A204.1 (cell line): ENCODE measurements at regions not wholly inside any gene's neighbourhood (a gene's known extent, or its start where the extent isn't known, plus 50 kb on each side); places are given as distances from the start of the nearest gene placed in this dataset.
"Not testable (repeated sequence)": the region's sequence is repeated elsewhere in the genome, so short reads cannot be mapped to it uniquely, and the experiment has no call there.

ENCODE experiments used
- FAIRE-seq: peaks from 2 replicates; lab custom pipeline; 2012; peaks lifted over from hg19 to GRCh38; lab: Jason Lieb, UNC

DNA sequence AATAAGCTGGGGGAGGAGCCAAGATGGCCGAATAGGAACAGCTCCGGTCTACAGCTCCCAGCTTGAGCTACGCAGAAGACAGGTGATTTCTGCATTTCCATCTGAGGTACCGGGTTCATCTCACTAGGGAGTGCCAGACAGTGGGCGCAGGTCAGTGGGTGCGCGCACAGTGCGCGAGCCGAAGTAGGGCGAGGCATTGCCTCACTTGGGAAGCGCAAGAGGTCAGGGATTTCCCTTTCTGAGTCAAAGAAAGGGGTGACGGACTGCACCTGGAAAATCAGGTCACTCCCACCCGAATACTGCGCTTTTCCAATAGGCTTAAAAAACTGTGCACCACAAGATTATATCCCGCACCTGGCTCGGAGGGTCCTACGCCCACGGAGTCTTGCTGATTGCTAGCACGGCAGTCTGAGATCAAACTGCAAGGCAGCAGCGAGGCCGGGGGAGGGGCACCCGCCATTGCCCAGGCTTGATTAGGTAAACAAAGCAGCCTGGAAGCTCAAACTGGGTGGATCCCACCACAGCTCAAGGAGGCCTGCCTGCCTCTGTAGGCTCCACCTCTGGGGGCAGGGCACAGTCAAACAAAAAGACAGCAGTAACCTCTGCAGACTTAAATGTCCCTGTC, 606.4 kb downstream of the TMA16 start:
- not testable (repeated sequence) for FAIRE-seq

DNA sequence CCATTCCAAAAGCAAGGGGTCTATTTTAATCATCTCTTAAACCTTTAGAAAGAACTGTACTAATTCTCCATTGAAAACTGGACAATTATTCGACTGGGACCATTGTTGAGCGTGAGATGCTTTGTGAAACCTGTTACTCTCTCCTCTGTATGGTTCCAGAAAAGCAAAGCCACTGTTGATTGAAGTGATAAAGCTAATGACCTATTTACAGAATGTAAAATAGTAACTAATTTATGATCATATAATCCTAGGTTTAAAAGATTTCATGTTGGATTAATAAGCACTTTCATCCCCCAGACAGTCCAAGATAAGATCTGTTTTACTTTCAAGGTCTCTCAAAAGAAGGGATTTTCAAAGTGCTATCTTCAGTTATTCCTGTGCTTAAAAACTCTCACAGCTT, 614.5 kb downstream of the TMA16 start:
- no peak for FAIRE-seq

DNA sequence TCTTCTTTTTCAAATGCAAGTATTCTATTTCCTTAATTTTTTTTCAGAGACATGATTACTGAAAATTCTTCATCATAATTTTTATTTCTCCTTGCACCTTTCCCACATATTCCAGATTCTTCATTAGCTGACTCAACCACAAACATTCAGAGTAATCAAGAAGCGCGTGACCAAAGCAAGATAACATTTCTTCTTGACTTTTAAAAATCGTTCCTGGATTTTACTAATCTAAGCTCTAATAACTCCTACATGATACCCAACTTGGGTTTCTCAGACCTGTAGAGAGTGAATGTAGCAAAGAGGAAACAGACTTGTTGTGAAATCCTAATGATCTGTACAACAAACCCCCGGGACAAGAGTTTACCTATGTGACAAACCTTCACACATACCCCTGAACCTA, 615.0 kb downstream of the TMA16 start:
- FAIRE-seq: no peak

DNA sequence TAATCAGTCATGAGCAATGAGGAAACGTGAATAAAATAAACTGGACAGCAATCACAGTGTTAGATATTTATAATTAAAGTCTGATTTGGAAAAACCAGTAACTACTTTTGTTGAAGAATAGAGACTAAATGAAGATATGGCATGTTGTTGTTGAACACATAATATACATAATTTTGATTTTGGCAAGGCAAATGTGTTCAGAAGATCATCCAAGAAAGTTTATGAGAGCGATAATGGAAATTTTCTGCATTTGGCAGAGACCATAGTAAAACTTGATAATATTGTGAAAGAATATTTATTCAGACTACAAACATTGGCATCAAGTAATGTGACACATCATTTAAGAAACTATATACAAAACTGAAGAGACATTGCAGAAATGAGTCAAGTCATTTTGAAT, 620.7 kb downstream of the TMA16 start:
- no peak for FAIRE-seq

DNA sequence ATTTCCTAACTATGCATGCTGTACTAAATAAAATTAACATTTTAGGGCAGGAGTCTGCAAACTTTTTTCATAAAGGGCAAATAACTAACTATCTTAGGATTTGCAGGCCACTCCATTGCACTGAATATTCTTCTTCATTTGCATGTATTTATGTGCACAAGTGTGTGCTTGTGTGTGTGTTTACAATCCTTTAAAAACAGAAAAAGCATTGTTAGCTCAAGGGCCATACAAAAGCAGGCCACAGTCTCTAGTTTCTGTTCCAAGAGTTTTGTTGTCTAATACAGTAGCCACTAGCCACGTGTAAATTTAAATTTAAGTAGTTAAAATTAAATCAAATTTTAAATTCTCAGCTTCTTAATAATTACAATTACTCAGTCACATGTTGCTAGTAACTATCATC, 621.8 kb downstream of the TMA16 start:
- no peak for FAIRE-seq

DNA sequence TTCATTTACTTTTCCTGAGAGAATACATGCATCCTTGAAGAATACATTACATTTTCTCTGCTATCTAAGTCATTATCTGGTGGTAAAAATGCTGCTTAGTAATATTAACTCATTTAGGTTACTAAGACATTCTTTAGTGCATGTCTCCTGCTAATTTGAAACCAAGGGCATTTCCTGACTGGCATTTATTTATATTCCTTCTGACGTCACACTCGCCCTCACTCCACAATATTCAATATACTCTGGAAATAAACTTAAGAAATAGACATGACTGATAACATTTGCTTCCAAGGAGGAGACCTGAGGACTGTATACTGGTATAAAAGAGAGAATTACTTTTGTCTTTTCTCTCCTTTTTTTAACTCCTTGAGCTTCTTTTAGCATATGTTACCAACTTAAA, 619.5 kb upstream of the SMIM31 start:
- FAIRE-seq: no peak

DNA sequence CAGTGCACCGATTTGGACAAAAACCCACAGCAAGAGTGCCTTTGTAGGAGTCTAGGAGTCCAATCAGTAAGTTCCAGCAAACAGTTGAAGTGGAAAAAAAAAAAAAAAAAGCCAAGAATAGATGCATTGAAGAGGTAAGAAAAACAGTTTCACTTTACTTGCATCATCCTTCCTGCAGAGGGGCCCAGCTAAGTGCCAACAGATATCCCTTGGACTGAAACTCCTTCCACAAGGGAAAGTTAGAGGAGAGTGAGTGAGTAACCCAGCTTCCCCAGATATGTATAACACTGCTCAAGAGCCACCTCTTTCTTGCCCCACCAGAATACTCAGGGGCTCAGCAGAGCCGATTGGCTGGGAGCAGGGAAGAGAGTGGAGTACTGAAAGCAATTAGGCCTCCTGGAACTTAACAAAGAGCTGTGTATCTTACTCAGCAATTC, 617.7 kb upstream of the SMIM31 start:
- FAIRE-seq: no peak

DNA sequence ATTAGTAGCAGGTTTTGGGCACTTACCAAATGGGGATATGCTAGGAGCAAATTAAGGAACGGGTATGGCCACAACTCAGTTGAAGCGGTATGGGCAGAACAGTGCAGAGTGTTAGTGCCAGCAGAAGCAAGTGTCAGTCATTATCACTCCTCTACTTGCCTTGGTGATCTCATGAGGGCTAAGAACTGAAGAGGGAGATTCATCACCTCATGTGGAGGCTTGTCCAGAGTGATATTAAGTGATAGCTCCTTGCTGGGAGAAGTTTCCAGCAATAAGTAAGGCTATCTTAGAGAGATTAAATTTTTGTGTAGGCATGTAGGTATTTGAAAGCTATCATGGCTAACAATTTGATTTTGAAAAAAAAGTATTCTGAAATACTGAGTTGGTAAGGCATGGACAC, 615.4 kb upstream of the SMIM31 start:
- no peak for FAIRE-seq

DNA sequence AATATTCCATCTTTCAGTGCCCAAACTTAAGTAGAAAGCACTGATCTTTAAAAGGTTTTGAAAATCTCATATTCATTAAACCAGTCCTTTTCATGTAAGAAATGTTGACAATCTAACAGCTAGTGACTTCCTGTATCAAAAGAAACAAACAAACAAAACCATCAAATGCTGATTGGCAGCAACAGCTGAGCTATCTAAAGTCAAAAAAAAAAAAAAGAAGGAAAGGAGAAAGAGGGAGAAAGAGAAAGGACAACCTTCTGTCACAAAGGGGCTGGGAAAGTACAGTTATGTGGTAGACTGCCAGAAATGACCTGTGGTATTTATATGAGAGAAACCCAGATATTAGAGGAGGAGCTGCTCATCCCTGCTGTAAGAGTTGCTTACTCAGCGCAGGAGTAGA, 614.6 kb upstream of the SMIM31 start:
- FAIRE-seq: no peak

DNA sequence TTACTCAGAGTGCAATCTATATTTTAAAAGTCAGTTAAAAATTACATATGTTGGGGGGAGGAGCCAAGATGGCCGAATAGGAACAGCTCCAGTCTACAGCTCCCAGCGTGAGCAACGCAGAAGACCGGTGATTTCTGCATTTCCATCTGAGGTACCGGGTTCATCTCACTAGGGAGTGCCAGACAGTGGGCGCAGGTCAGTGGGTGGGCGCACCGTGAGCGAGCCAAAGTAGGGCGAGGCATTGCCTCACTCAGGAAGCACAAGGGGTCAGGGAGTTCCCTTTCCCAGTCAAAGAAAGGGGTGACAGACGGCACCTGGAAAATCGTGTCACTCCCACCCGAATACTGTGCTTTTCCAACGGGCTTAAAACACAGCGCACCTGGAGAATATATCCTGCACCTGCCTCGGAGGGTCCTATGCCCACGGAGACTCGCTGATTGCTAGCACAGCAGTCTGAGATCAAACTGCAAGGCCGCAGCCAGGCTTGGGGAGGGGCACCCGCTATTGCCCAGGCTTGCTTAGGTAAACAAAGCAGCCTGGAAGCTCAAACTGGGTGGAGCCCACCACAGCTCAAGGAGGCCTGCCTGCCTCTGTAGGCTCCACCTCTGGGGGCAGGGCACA, 612.1 kb upstream of the SMIM31 start:
- FAIRE-seq: not testable (repeated sequence)

DNA sequence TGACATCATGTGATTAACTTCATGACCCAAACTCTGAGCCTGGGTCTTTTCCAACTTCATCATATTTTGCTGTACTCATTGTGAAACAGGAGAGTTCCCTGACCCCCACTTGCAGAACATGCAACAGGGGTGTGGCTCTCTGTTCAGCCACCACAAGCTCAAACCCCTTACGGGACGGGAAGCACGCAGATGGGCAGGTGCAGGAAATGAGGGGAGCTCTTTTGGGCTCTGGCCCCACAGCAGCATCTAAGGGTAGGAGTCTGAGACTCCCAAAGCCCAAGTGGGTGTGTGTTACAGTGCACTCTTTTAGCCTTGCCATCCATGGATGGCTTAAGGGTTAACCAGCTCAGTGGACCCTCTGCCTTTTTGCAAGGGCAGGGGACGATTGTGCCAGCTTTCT, 599.5 kb upstream of the SMIM31 start:
- FAIRE-seq: no peak

DNA sequence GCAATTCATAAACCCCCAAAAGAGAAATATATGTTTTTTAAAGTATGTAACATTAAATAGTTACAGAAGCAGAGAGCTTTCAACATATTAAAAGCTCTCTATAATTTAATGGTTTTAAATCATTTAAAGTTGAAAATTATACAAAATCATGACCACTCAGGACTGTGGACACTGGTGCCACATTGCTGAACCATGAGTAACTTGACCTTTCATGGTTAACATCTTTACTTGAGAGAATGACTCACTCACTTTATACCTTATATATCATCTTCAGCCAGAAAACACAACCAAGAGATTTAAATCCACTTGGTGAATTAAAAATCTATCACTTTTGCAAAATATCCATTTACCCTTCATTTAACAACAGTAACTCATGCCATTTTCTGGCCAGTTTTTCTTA, 584.3 kb upstream of the SMIM31 start:
- no peak for FAIRE-seq

DNA sequence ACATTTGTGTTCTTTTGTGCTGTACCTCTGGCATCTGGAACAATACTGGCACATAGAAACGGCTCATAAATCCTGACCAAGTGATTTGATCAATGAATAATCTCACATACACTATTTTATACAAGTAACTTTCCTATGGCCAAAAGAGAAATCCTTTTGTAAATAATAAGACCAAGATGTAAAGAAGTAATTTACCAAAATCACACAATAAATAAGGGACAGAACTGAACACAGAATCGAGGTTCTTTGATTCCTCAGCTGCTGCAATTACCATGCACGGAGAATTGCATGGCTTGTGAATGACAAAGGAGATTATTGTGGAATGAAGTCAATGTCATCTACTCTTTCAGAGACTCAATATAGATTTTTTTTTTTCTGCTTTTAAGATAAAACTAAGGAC, 576.8 kb upstream of the SMIM31 start:
- no peak for FAIRE-seq

DNA sequence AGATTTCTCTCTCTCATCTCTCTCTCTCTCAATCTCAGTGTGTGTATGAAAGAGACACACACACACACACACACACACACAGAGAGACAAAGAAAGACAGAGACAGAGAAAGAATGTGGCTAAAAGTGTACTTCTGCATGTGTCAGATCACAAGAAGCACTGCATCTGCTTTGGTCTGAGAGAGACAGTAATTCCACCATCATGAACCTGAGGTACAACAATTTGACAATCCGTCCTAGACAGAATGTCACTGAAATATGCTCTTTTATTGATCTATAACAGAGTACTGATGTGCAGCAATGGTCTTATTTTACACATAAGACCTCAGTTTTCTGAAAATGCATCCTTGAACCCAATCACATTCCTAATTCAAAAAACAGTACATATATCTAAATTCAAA, 576.2 kb upstream of the SMIM31 start:
- FAIRE-seq: no peak

DNA sequence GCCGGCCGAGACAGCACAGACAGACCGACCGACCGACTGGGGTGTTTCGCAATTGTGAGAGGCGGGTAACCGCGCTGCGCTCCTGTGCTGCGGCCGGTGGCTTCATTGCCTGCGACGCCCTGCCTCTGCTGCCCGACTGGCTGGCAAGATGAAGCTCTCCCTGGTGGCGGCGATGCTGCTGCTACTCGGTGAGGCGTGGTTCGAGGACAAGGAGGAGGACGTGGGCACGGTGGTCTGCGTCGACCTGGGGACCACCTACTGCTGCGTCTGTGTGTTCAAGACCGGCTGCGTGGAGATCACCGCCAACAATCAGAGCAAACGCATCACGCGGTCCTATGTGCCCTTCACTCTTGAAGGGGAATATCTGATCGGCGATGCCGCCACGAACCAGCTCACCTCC, 565.7 kb upstream of the SMIM31 start:
- FAIRE-seq: no peak

DNA sequence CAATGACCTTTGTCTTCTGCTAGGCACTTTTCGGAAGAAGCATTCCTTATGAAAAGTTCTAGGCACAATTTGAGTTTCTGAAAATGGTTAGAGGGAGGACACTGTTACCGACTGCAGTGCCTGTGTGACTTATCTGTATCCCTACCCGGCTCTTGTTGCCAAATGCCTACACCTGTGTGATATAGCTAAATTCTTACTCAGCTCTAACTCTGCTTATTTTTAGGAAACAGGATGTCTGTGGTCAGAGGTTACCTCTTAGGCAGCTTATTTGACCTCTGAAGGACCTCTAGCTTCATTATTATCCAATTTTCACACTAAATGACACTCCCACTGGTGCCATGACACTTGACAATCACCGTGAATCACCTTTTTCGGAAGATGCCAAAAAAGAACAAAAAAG, 561.1 kb upstream of the SMIM31 start:
- FAIRE-seq: no peak

DNA sequence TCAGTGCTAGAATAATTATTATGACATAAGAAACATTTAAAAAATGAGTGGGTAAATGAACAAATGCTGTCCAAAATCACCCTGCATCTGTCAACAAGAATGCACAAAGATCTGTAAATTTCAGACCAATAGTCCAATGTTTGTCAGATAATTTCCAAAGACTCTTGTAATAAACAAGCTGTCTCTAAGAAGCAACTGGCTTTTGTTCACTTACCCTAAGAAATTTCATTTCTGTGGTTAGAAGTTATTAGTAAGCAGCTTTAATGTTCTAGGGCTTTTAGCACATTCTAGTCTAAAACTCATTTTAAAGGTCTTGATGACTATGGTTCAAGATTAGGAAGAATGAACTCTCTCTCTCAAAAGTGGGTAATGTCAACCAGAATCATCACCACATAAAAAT, 560.3 kb upstream of the SMIM31 start:
- no peak for FAIRE-seq

DNA sequence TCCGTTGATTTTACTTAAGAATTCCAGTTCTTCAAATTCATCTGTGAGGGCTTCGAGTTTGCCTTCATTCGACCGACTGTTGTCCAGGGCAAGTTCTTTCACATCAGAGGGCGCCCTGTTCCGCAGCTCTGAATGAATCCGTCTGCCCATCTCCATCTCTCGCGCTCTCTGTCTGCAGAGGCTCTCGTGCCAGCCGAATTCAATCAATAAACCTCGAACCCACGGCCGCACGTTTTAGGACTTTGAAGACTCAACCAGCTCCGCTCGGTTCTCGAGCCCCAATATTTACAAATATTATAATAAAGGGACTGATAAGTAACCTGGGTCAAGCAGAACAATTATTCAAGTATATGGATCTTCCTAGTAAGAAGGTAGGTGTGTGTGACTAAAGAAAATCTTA, 556.4 kb upstream of the SMIM31 start:
- no peak for FAIRE-seq

DNA sequence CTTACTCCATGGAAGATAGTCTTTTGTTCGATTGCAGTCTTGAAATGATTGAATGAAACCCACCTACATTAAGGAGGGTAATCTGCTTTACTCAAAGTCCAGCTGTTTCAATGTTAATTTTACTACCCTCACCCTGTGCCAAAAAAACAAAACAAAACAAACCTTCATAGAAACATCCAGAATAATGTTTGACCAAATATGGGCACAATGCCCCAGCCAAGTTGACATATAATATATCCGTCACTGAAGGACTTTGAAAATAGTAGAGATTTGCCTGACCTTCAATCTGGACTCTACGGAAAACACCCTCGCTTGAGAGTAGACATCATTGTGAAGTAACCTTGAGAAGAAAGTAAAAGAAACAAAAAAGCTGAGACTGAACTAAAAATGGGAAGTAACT, 550.5 kb upstream of the SMIM31 start:
- no peak for FAIRE-seq

DNA sequence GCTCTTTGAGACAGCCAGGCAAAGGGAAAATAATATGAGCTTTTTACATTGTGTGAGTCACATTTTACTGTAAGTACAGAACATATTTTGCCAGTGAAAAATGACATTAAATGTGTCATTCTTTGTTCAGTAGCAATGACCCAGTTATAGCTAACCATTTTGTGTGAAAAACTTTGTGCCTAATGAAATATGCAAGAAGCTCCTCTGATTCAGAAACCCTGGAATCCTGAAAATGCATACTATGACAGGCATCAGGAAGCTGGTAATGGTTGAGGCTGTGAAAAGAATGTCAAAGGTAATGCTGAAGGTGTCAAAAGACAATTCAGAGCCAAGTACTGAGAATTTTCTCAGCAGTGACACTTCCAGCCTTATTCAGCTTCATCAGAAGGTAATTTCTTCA, 549.5 kb upstream of the SMIM31 start:
- FAIRE-seq: no peak

DNA sequence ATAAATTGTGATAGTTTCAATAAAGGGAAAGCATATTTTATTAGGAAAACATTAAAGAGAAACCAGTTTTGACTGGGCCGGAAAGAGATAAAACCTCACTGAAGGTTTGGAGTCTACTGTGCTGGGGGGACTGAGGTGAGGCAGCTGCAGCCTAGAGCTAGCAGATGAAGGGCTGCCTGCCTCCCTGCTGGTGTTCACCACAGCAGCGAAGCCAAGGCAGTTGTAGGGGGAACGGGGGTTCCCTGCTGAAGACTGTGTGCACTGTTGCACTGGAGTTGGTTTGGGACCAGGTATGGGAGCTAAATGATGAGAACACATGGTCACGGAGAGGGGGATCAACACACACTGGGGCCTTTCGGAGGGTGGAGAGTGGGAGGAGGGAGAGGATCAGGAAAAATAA, 546.5 kb upstream of the SMIM31 start:
- no peak for FAIRE-seq

DNA sequence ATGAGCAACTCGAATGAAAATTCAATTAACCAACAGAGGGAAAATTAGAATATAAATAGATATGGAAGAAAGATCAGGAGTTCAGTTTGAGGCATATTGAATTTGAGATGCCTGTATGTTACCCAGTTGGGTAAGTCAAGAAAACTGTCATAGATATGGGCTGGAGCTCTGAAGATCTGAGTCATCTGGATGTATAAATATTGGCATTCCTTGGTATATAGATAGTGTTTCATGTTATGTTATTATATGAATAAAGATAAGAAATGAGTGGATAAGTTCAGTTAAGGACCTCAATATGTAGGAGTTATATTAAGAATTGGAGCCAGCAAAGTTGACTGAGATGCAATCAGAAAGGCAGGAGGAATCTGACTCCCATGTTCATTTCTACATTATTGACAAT, 543.6 kb upstream of the SMIM31 start:
- FAIRE-seq: no peak

DNA sequence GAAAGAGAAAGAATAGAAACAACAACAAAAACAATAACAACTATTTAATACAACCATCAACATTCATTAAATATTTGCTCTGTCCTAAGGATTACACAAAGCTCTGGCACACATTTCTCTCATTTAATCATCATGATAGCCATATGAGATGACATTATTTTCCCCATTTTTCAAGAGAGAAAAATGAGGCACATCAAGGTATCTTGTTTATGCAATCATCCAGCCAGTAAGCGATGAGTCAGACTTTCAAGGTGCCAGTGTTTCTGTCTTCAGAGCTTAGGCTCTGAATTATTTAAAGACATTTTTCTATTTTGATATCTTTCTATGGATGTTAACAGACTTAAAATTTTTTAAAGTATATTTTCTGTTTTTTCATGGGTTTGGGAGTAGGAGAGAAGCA, 541.8 kb upstream of the SMIM31 start:
- no peak for FAIRE-seq

DNA sequence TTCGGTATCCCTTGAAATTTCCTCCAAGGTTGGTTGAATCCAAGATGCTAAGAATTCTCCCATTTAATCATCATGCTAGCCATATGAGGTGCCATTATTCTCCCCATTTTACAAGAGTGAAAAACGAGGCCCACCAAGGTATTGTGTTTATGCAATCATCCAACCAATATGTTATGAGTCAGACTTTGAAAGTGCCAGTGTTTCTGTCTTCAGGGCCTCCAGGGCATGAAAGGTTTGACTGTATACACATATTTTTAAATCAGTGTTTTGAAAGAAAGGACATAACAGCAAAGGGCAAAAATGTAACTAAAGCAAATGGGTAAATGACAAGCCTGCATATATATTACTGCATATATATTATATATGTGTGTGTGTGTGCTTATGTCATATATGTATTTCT, 541.2 kb upstream of the SMIM31 start:
- FAIRE-seq: no peak
